ENCODE measurements at regions not wholly inside any gene's neighbourhood (a gene's known extent, or its start where the extent isn't known, plus 50 kb on each side); places are given as distances from the start of the nearest gene placed in this dataset.
"Not testable (repeated sequence)": the region's sequence is repeated elsewhere in the genome, so short reads cannot be mapped to it uniquely, and the experiment has no call there.

- peak; percentile 30 for TF ChIP-seq CTCF (IDR thresholded peaks at IDR 0.05; ENCODE audit: low read depth, low read length)
- not testable (repeated sequence) for TF ChIP-seq EZH2phosphoT487 (IDR thresholded peaks at IDR 0.05; ENCODE audit: low read depth)
Measured at GRCh38 chr20:22734946-22735647, 150.7 kb upstream of the FOXA2 start.

Data from OCI-LY3 (cell line).